AG04450 (cell line): ENCODE measurements at regions not wholly inside any gene's neighbourhood (a gene's known extent, or its start where the extent isn't known, plus 50 kb on each side); places are given as distances from the start of the nearest gene placed in this dataset.

Experiments
- CTCF ChIA-PET: fragments of 300-600, 350-600 bp; formaldehyde crosslinking; extraction: SDS; loops from one replicate; lab custom pipeline; 2022; ENCODE audit warnings: antibody characterized with exemption, inconsistent platforms; lab: Charles Lee
- POLR2A ChIA-PET: fragments of 350-600 bp; formaldehyde crosslinking; extraction: SDS; loops from one replicate; lab custom pipeline; 2021; ENCODE audit warnings: antibody characterized with exemption, inconsistent platforms; lab: Yijun Ruan, JAX
- DNase-seq: peaks from one replicate; pipeline ENCODE4 v3.0.0-alpha.2; 2011; ENCODE audit warnings: low read depth, low spot score
- H3K27ac ChIP-seq: one replicate; pipeline ENCODE4 v1.5.1; 2012; ENCODE audit warnings: low read depth, low read length, control low read depth
- H3K27me3 ChIP-seq: one replicate; pipeline ENCODE4 v1.6.0; 2012; ENCODE audit warnings: low read length; ENCODE audit not compliant: control insufficient read depth, insufficient read depth
- H3K4me3 ChIP-seq: 2 replicates; pipeline ENCODE4 v1.5.1; 2011; ENCODE audit warnings: mild to moderate bottlenecking, low read depth, low read length, control low read depth
- H3K9me3 ChIP-seq: 2 replicates; pipeline ENCODE4 v1.5.1; 2012; ENCODE audit warnings: low read length; ENCODE audit not compliant: control insufficient read depth, insufficient read depth
- TF ChIP-seq, protein P1 (sequence below): IDR thresholded peaks from 2 replicates; pipeline ENCODE4 v1.5.1; 2011; ENCODE audit warnings: low read depth, low read length, control low read depth, inconsistent platforms

GRCh38 chr4:184284742-184285141, 67.1 kb upstream of the ENPP6 start:
- CTCF ChIA-PET = interaction anchor here (0.8 to 1.5 kb wide), 2 partner anchors 21 to 231 kb away, joined by 3 to 4 read pairs; no protein-coding TSS in a partner anchor
- H3K27me3 ChIP-seq = no peaks in the 10 kb centered on the region
- H3K27ac ChIP-seq = no peak overlapping the region
- TF ChIP-seq, protein P1, sequence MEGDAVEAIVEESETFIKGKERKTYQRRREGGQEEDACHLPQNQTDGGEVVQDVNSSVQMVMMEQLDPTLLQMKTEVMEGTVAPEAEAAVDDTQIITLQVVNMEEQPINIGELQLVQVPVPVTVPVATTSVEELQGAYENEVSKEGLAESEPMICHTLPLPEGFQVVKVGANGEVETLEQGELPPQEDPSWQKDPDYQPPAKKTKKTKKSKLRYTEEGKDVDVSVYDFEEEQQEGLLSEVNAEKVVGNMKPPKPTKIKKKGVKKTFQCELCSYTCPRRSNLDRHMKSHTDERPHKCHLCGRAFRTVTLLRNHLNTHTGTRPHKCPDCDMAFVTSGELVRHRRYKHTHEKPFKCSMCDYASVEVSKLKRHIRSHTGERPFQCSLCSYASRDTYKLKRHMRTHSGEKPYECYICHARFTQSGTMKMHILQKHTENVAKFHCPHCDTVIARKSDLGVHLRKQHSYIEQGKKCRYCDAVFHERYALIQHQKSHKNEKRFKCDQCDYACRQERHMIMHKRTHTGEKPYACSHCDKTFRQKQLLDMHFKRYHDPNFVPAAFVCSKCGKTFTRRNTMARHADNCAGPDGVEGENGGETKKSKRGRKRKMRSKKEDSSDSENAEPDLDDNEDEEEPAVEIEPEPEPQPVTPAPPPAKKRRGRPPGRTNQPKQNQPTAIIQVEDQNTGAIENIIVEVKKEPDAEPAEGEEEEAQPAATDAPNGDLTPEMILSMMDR = no peak
- H3K9me3 ChIP-seq = no peaks in the 10 kb centered on the region; the same call in 1 of the 2 replicates
- H3K4me3 ChIP-seq = no peak overlapping the region
- DNase-seq = no peak
- POLR2A ChIA-PET = no interaction called here

- TF ChIP-seq, protein P1 = no peak
- Histone ChIP-seq H3K4me3 (no peak overlapping the region), H3K9me3 (no peaks in the 10 kb centered on the region; the same call in 1 of the 2 replicates), H3K27me3 (no peaks in the 10 kb centered on the region), H3K27ac (no peak overlapping the region)
- ChIA-PET POLR2A (no interaction called here), CTCF (interaction anchor here (0.8 to 1.5 kb wide), 2 partner anchors 20 to 232 kb away, joined by 3 to 4 read pairs; no protein-coding TSS in a partner anchor)
- DNase-seq = no peak
Measured at GRCh38 chr4:184284336-184284690, 66.6 kb upstream of the ENPP6 start.

DNA sequence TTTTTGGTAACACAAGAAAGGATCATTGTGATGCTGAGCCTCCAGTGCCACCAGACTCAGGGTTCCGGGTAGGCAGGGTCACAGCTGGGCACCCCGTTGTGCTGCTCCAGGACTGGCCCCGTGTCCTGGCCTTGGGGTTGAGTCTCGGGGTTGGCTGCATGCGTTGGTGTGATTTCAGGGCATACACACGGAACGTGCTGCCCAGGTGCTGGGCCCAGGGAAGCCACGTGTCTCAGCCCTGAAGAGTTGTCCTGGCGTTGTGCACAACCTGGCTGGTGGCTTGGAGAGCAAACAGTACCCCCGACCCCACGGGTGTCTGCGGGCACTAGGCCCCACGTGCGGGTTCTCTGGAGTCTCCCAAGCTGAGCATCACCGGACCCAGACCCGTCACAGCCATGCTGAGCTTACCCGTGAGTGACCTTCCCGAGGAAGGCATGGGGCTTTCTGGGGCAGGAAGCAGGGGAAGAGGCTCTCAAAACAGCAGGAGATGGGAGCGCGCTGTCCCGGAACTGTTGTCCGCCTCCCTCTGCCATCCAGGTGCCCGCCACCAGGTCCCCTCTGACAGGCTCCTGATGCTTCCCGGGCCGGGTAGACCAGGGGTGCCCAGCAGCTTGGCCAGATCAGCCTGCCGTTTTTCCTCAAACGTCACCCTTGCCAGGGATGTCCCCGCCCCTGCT, 66.1 kb upstream of the ENPP6 start:
- CTCF ChIA-PET = interaction anchor here (0.8 to 2.1 kb wide), 2 partner anchors 20 to 232 kb away, joined by 3 to 7 read pairs (median 4); no protein-coding TSS in a partner anchor

GRCh38 chr4:184282895-184283654, 65.4 kb upstream of the ENPP6 start:
- H3K9me3 ChIP-seq = no peaks in the 10 kb centered on the region; the same call in 1 of the 2 replicates

More for the DNA sequence above, 66.1 kb upstream of the ENPP6 start:
- no peak for DNase-seq
- H3K4me3 ChIP-seq = no peak overlapping the region
- H3K9me3 ChIP-seq = no peaks in the 10 kb centered on the region; the same call in 1 of the 2 replicates
- POLR2A ChIA-PET = no interaction called here
- H3K27ac ChIP-seq = no peak overlapping the region
- H3K27me3 ChIP-seq = no peaks in the 10 kb centered on the region
- TF ChIP-seq, protein P1 = no peak

More at GRCh38 chr4:184282895-184283654, 65.4 kb upstream of the ENPP6 start:
- Histone ChIP-seq H3K4me3 (no peak overlapping the region), H3K27ac (no peak overlapping the region), H3K27me3 (no peaks in the 10 kb centered on the region)
- POLR2A ChIA-PET = no interaction called here
- CTCF ChIA-PET = interaction anchor here (2.1 kb wide), 1 partner anchor 19 kb away, joined by 7 read pairs; no protein-coding TSS in a partner anchor
- DNase-seq = no peak
- TF ChIP-seq, protein P1 = no peak
